ENCODE measurements at regions not wholly inside any gene's neighbourhood (a gene's known extent, or its start where the extent isn't known, plus 50 kb on each side); places are given as distances from the start of the nearest gene placed in this dataset.

DNA sequence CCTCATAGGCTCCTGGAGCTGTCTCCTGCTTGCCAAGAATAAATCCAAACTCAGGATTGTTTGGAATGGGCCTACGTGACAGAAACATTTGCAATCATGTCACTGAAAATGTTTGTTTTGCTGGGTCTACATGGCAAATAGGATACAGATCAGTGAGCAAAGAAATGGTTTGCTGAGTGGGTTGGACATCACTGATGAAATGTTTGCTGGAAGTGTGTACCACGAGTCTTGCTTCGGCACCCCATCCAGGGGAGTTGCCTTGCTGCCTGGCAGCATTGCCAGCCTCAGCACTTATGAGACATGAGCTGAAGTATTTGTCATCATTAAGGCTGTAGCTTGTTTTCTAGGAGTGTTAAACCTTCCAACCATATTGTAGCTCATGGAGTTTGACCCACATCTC lies 213.3 kb upstream of the CFAP20DC start:
- Histone ChIP-seq H3K36me3 (no peaks in the 10 kb centered on the region), H3K4me3 (no peak overlapping the region), H3K27ac (no peak overlapping the region), H3K4me1 (ENCODE audit: insufficient read depth) (no peaks in the 10 kb centered on the region), H3K27me3 (no peaks in the 10 kb centered on the region), H3K9me3 (no peaks in the 10 kb centered on the region)
- intact Hi-C loops (cut with DNase I): no loop called here
- DNase-seq: no peak
- TF ChIP-seq, protein P1, sequence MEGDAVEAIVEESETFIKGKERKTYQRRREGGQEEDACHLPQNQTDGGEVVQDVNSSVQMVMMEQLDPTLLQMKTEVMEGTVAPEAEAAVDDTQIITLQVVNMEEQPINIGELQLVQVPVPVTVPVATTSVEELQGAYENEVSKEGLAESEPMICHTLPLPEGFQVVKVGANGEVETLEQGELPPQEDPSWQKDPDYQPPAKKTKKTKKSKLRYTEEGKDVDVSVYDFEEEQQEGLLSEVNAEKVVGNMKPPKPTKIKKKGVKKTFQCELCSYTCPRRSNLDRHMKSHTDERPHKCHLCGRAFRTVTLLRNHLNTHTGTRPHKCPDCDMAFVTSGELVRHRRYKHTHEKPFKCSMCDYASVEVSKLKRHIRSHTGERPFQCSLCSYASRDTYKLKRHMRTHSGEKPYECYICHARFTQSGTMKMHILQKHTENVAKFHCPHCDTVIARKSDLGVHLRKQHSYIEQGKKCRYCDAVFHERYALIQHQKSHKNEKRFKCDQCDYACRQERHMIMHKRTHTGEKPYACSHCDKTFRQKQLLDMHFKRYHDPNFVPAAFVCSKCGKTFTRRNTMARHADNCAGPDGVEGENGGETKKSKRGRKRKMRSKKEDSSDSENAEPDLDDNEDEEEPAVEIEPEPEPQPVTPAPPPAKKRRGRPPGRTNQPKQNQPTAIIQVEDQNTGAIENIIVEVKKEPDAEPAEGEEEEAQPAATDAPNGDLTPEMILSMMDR (IDR thresholded peaks at IDR 0.05): no peak
- no peak for TF ChIP-seq POLR2A (IDR thresholded peaks at IDR 0.05)
- no peak for TF ChIP-seq EP300 (IDR thresholded peaks at IDR 0.05)
- 70 to 73% (median 72%) methylated on average over 3 of the region's 3 CpGs for WGBS, 3 donors

DNA sequence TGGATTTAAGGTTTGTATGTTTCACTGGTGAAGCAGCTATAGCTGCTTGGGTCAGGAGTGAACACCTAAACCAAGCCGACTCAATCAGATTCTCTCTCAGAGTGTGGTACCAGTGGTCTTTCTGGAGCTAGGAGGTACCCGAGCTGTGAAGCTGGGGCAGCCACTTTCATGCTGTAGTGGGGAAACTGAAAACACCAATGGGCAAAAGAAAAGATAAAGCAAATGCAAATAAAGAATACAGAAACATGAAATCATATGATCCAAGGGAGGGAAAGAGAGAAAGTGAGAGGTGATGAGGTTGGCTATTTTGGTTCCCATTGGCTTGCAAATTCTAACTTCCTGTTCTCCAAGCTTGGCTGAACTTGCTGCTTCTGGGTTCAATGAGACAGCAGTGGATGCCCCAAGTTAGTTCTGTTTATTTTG lies 212.3 kb upstream of the CFAP20DC start:
- no peak for DNase-seq
- WGBS, 3 donors: 85 to 89% (median 88%) methylated on average over 2 of the region's 2 CpGs
- Histone ChIP-seq H3K27ac (no peak overlapping the region), H3K4me1 (ENCODE audit: insufficient read depth) (no peaks in the 10 kb centered on the region), H3K27me3 (no peaks in the 10 kb centered on the region), H3K4me3 (no peak overlapping the region), H3K9me3 (no peaks in the 10 kb centered on the region), H3K36me3 (no peaks in the 10 kb centered on the region)
- intact Hi-C loops (cut with DNase I): no loop called here
- no peak for TF ChIP-seq POLR2A (IDR thresholded peaks at IDR 0.05)
- TF ChIP-seq, protein P1 (IDR thresholded peaks at IDR 0.05): no peak
- TF ChIP-seq EP300 (IDR thresholded peaks at IDR 0.05): no peak

DNA sequence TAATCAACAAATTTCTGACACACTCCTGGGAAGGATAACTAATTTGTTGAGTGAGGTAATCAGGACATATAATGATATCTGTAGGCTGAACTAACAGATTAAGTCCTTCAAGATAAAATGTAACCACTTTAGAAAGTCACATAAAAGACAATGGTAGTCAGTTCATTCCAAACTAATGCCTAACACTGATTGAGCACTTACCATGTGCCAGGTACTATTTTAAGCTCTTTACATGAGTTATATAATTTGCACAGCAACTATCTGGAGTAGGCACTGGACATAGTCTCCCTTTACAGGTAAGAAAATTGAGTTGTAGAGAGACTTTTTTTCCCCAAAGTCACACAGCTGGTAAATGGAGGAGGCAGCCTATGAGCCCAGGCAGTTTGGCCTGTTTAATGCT lies 211.2 kb upstream of the CFAP20DC start:
- Histone ChIP-seq H3K9me3 (no peaks in the 10 kb centered on the region), H3K4me1 (ENCODE audit: insufficient read depth) (no peaks in the 10 kb centered on the region), H3K27ac (no peak overlapping the region), H3K27me3 (no peaks in the 10 kb centered on the region), H3K4me3 (no peak overlapping the region), H3K36me3 (no peaks in the 10 kb centered on the region)
- DNase-seq: no peak
- TF ChIP-seq EP300 (IDR thresholded peaks at IDR 0.05) (no peak), POLR2A (IDR thresholded peaks at IDR 0.05) (no peak)
- TF ChIP-seq, protein P1 (IDR thresholded peaks at IDR 0.05): no peak
- intact Hi-C loops (cut with DNase I): no loop called here

DNA sequence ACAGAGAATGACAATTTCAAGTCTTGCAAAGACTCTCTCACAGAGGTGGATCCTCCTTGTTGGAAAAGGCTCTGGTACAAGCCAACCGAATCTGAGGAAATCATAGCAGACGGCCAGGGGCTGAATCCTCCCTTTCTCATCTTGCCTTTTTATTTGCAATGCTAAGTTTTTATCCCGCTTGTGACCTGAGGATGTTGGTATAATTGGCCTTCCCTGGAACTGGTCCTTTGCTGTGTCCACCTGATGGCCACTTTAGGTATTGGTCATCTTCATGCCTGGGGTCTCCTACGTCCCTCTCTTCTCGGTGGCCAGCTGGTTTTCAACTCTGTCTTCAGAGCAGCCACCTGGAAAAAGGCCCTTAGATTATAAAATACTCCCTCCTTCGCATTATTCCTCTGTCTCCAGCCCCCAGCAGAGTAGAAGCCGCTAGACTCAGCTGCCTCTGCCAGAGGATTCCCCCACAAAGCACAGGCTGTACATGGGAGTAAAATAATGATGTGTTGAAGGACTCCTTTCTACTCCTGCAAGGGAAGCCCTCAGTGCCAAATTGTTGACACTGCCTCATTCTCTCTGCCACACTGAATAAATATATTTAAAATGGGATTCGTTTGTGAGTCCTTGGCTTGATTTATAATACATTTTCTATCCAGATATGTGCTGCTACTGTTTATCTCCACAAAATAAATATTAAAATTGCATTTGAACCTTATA lies 208.9 kb upstream of the CFAP20DC start:
- H3K9me3 ChIP-seq: no peaks in the 10 kb centered on the region
- no peaks in the 10 kb centered on the region for H3K36me3 ChIP-seq
- TF ChIP-seq POLR2A (IDR thresholded peaks at IDR 0.05): no peak
- H3K4me3 ChIP-seq: no peak overlapping the region
- no peak overlapping the region for H3K27ac ChIP-seq
- H3K4me1 ChIP-seq (ENCODE audit: insufficient read depth): no peaks in the 10 kb centered on the region
- 58 to 59% (median 58%) methylated on average over 8 of the region's 8 CpGs for WGBS, 3 donors
- no peak for DNase-seq
- intact Hi-C loops (cut with DNase I): no loop called here
- no peaks in the 10 kb centered on the region for H3K27me3 ChIP-seq

DNA sequence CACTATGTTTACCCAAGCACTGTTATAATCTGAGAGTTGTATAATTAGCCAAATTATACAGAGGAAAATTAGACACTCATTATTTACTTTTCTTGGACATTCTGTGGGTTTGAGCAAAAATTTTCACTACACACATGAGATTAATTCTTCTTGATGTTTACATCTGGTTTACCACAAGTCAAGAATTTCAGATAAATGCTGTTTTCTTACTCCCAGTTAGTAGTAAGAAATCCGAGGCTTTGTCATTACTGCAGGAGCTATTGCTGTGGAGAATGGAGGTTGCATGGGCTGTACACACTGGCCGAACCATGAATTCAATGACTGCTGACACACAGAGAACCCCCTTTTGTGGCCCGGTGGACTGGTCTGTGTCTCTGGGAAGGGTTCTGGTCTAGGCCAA lies 207.7 kb upstream of the CFAP20DC start:
- TF ChIP-seq EP300 (IDR thresholded peaks at IDR 0.05) (no peak), POLR2A (IDR thresholded peaks at IDR 0.05) (no peak)
- TF ChIP-seq, protein P1 (IDR thresholded peaks at IDR 0.05): no peak
- Histone ChIP-seq H3K27ac (no peak overlapping the region), H3K9me3 (no peaks in the 10 kb centered on the region), H3K4me1 (ENCODE audit: insufficient read depth) (no peaks in the 10 kb centered on the region), H3K36me3 (no peaks in the 10 kb centered on the region), H3K4me3 (no peak overlapping the region), H3K27me3 (no peaks in the 10 kb centered on the region)
- no peak for DNase-seq
- intact Hi-C loops (cut with DNase I): no loop called here
- 44 to 57% (median 47%) methylated on average over 3 of the region's 3 CpGs for WGBS, 3 donors
